ENCODE measurements at regions not wholly inside any gene's neighbourhood (a gene's known extent, or its start where the extent isn't known, plus 50 kb on each side); places are given as distances from the start of the nearest gene placed in this dataset.

DNA sequence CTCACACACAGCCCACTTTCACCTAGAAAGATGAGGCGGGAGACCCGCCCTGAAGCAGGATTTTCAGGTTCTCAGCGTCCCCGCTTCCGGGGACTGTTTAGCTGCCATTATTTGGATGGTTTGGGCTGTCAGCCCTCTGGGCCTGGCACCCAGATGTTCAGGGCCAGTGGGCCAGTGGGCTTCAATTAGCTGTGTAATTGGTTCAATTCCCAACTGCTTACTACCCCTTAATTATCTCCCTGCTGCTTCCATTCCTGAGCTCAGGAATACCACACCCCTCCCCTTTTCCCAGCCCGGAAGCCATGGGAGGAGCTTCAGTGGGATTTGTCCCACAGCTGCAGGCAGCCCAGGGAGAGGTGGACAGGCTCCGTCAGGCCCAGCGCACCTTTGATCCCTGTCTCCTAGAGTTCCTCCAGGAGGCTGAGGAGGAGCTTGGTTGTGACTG, 114.1 kb upstream of the MYCN start:
- Histone ChIP-seq H3K4me1 (no peaks in the 10 kb centered on the region), H3K36me3 (no peaks in the 10 kb centered on the region), H3K4me3 (no peak overlapping the region), H3K27ac (no peak overlapping the region), H3K27me3 (replicated peaks in 1 of 7) (no peaks in the 10 kb centered on the region), H3K9me3 (no peaks in the 10 kb centered on the region)
- DNase-seq, result no peak
- WGBS, 5 donors, result 64 to 89% (median 76%) methylated on average over 8 of the region's 8 CpGs
- TF ChIP-seq POLR2AphosphoS5 (IDR thresholded peaks at IDR 0.05) (no peak), POLR2A (IDR thresholded peaks at IDR 0.05) (no peak)
- TF ChIP-seq, protein P1, sequence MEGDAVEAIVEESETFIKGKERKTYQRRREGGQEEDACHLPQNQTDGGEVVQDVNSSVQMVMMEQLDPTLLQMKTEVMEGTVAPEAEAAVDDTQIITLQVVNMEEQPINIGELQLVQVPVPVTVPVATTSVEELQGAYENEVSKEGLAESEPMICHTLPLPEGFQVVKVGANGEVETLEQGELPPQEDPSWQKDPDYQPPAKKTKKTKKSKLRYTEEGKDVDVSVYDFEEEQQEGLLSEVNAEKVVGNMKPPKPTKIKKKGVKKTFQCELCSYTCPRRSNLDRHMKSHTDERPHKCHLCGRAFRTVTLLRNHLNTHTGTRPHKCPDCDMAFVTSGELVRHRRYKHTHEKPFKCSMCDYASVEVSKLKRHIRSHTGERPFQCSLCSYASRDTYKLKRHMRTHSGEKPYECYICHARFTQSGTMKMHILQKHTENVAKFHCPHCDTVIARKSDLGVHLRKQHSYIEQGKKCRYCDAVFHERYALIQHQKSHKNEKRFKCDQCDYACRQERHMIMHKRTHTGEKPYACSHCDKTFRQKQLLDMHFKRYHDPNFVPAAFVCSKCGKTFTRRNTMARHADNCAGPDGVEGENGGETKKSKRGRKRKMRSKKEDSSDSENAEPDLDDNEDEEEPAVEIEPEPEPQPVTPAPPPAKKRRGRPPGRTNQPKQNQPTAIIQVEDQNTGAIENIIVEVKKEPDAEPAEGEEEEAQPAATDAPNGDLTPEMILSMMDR (IDR thresholded peaks at IDR 0.05 in 8 of 11, conservative IDR thresholded peaks at IDR 0.05 in 3 of 11), result no peak
- intact Hi-C loops (cut with DNase I; ENCODE audit: low total_unique reads), result no loop called here

DNA sequence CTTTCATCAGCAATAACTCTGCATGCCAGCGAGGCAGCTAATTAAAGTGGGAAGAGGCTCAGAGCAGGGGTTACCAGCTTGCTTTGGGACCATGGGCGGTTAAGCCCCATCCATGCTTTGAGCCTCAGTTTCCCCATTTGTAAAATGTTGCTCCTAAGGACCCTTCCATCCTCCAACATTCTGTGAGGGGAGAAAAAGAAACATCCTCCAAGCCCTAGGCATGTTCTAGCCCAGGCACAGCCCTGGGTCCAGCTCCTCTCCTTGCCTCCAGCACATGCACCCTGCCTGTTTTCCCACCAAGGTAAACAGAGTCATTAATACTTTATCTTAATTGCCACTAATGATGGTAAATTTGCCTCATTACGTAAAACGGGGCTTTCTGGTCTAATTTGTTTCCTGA, 113.3 kb upstream of the MYCN start:
- no peaks in the 10 kb centered on the region for H3K4me1 ChIP-seq
- 83 to 91% (median 87%) methylated on average over 4 of the region's 4 CpGs for WGBS, 5 donors

DNA sequence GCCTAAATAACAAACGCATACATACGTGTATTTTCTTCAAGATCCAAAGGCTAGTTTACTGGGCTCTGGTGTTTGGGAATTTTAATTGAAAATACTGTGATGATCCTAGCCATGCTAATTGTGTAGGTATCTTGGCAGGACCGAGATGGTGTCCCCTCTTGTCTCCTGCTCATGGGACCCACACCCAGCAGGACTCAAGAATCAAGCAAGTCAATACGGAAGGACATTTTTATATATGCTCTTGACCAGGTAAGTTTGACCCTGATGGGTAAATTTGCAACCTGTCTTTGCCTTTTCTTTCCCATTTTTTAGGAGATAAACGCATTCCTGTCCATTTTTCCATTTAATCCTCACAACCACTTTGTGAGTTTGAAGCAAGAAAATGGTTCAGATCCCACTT, 111.8 kb upstream of the MYCN start:
- H3K4me1 ChIP-seq, result no peaks in the 10 kb centered on the region
- no peaks in the 10 kb centered on the region for H3K27me3 ChIP-seq (replicated peaks in 1 of 7)
- no peak for DNase-seq
- H3K9me3 ChIP-seq, result no peaks in the 10 kb centered on the region
- H3K4me3 ChIP-seq, result no peak overlapping the region
- TF ChIP-seq, protein P1 (IDR thresholded peaks at IDR 0.05 in 8 of 11, conservative IDR thresholded peaks at IDR 0.05 in 3 of 11), result no peak
- TF ChIP-seq POLR2A (IDR thresholded peaks at IDR 0.05) (no peak), POLR2AphosphoS5 (IDR thresholded peaks at IDR 0.05) (no peak)
- WGBS, 5 donors, result 85 to 91% (median 89%) methylated on average over 5 of the region's 5 CpGs
- no peak overlapping the region for H3K27ac ChIP-seq
- H3K36me3 ChIP-seq, result no peaks in the 10 kb centered on the region
- intact Hi-C loops (cut with DNase I; ENCODE audit: low total_unique reads), result no loop called here

More for the DNA sequence above, 113.3 kb upstream of the MYCN start:
- TF ChIP-seq, protein P1 (IDR thresholded peaks at IDR 0.05 in 8 of 11, conservative IDR thresholded peaks at IDR 0.05 in 3 of 11), result no peak
- TF ChIP-seq POLR2AphosphoS5 (IDR thresholded peaks at IDR 0.05) (no peak), POLR2A (IDR thresholded peaks at IDR 0.05) (no peak)
- no peak overlapping the region for H3K4me3 ChIP-seq
- intact Hi-C loops (cut with DNase I; ENCODE audit: low total_unique reads), result no loop called here
- H3K36me3 ChIP-seq, result no peaks in the 10 kb centered on the region
- H3K27ac ChIP-seq, result no peak overlapping the region
- H3K9me3 ChIP-seq, result no peaks in the 10 kb centered on the region
- DNase-seq, result no peak
- H3K27me3 ChIP-seq (replicated peaks in 1 of 7), result no peaks in the 10 kb centered on the region

DNA sequence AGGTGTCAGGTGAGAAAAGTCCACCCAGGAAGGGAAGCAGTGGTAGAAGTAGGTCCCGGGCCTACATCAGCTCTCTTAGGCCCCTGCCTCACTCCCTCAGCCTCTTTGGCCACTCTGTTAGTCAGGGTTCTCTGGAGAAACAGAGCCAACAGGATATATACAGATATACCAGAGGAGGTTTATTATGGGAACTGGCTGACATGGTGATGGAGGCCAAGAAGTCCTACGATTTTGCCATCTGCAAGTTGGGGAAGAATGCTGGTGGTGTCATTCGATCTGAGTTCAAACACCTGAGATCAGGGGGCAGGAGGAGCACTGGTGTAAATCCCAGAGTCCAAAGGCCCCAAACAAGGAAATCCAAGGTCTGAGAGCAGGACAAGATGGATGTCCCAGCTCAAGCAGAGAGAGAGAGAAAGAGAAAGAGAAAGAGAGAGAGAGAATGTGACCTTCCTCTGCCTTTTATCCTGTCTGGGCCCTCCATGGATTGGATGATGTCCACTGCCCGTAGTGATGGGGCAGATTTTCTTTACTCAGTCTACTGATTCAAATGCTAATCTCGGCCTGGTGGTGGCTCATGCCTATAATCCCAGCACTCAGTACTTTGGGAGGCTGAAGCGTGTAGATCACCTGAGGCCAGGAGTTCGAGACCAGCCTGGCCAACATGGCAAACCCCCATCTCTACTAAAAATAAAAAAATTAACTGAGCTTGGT, 111.1 kb upstream of the MYCN start:
- no peaks in the 10 kb centered on the region for H3K27me3 ChIP-seq (replicated peaks in 1 of 7)
- H3K9me3 ChIP-seq, result no peaks in the 10 kb centered on the region
- no peak overlapping the region for H3K4me3 ChIP-seq
- TF ChIP-seq, protein P1 (IDR thresholded peaks at IDR 0.05 in 8 of 11, conservative IDR thresholded peaks at IDR 0.05 in 3 of 11), result no peak
- TF ChIP-seq POLR2AphosphoS5 (IDR thresholded peaks at IDR 0.05) (no peak), POLR2A (IDR thresholded peaks at IDR 0.05) (no peak)
- no peaks in the 10 kb centered on the region for H3K36me3 ChIP-seq
- no peak for DNase-seq
- intact Hi-C loops (cut with DNase I; ENCODE audit: low total_unique reads), result no loop called here
- 86 to 94% (median 91%) methylated on average over 7 of the region's 7 CpGs for WGBS, 5 donors
- no peaks in the 10 kb centered on the region for H3K4me1 ChIP-seq
- H3K27ac ChIP-seq, result no peak overlapping the region

Data from spleen (tissue), 11 donors.